Neural progenitor cell (in vitro differentiated cells): ENCODE measurements at regions not wholly inside any gene's neighbourhood (a gene's known extent, or its start where the extent isn't known, plus 50 kb on each side); places are given as distances from the start of the nearest gene placed in this dataset.

ENCODE experiments used
- DNase-seq: peaks from one replicate; pipeline ENCODE4 v3.0.0-alpha.2; 2016; ENCODE audit warnings: low spot score
- H2AFZ ChIP-seq: fragments of 200-600 bp; sonication (generic); replicated peaks from 2 replicates; pipeline ENCODE4 v1.6.1; 2016; ENCODE audit warnings: antibody characterized with exemption
- H3F3A ChIP-seq: fragments of 200-600 bp; sonication (generic); 2 replicates; pipeline ENCODE4 v1.6.1; 2016; ENCODE audit warnings: antibody characterized with exemption, low read depth
- H3K27ac ChIP-seq: fragments of 200-600 bp; sonication (generic); 2 replicates; pipeline ENCODE4 v1.5.1; 2016; ENCODE audit warnings: mild to moderate bottlenecking
- H3K27me3 ChIP-seq: fragments of 200-600 bp; sonication (generic); 2 replicates; pipeline ENCODE4 v1.6.1; 2016; ENCODE audit warnings: mild to moderate bottlenecking, moderate library complexity
- H3K36me3 ChIP-seq: fragments of 200-600 bp; sonication (generic); 2 replicates; pipeline ENCODE4 v1.5.1; 2016
- H3K4me1 ChIP-seq: fragments of 200-600 bp; sonication (generic); 2 replicates; pipeline ENCODE4 v1.6.1; 2016; ENCODE audit warnings: mixed run types
- H3K4me2 ChIP-seq: fragments of 200-600 bp; sonication (generic); 2 replicates; pipeline ENCODE4 v1.6.1; 2016
- H3K4me3 ChIP-seq: fragments of 200-600 bp; sonication (generic); 2 replicates; pipeline ENCODE4 v1.5.1; 2016
- H3K79me2 ChIP-seq: fragments of 200-600 bp; sonication (generic); 2 replicates; pipeline ENCODE4 v1.6.1; 2016; ENCODE audit warnings: low read depth
- H3K9ac ChIP-seq: fragments of 200-600 bp; sonication (generic); 2 replicates; pipeline ENCODE4 v1.6.1; 2016
- H3K9me3 ChIP-seq: fragments of 200-600 bp; sonication (generic); 2 replicates; pipeline ENCODE4 v1.5.1; 2016; ENCODE audit warnings: low read depth
- H4K20me1 ChIP-seq: fragments of 200-600 bp; sonication (generic); 2 replicates; pipeline ENCODE4 v1.6.1; 2016; ENCODE audit warnings: low read depth
- H3K27ac Mint-ChIP-seq: 3 replicates; pipeline ENCODE4 v1.8.0; 2021; ENCODE audit warnings: mixed read lengths
- H3K27me3 Mint-ChIP-seq: 2 replicates; pipeline ENCODE4 v1.8.0; 2022; ENCODE audit warnings: low read depth, mild to moderate bottlenecking, inconsistent platforms, moderate library complexity, mixed read lengths; ENCODE audit not compliant: insufficient read depth
- H3K36me3 Mint-ChIP-seq: 3 replicates; pipeline ENCODE4 v1.8.0; 2021; ENCODE audit warnings: mixed read lengths
- H3K4me1 Mint-ChIP-seq: 3 replicates; pipeline ENCODE4 v1.8.0; 2021; ENCODE audit warnings: mixed read lengths
- H3K4me3 Mint-ChIP-seq: 3 replicates; pipeline ENCODE4 v1.8.0; 2021; ENCODE audit warnings: mild to moderate bottlenecking, moderate library complexity, mixed read lengths
- H3K9me3 Mint-ChIP-seq: 3 replicates; pipeline ENCODE4 v1.8.0; 2020; ENCODE audit warnings: mixed read lengths
- EZH2 ChIP-seq: fragments of 200-600 bp; sonication (generic); IDR thresholded peaks from 2 replicates; pipeline ENCODE4 v1.6.1; 2017; ENCODE audit warnings: antibody characterized with exemption, mild to moderate bottlenecking, moderate library complexity
- EZH2phosphoT487 ChIP-seq: fragments of 200-600 bp; sonication (generic); IDR thresholded peaks from 2 replicates; pipeline ENCODE4 v1.6.1; 2017; ENCODE audit warnings: antibody characterized with exemption
- TF ChIP-seq, protein P1 (sequence below): fragments of 200-600 bp; sonication (generic); IDR thresholded peaks from 2 replicates; pipeline ENCODE4 v1.5.1; 2017; ENCODE audit warnings: antibody characterized with exemption, mild to moderate bottlenecking

DNA sequence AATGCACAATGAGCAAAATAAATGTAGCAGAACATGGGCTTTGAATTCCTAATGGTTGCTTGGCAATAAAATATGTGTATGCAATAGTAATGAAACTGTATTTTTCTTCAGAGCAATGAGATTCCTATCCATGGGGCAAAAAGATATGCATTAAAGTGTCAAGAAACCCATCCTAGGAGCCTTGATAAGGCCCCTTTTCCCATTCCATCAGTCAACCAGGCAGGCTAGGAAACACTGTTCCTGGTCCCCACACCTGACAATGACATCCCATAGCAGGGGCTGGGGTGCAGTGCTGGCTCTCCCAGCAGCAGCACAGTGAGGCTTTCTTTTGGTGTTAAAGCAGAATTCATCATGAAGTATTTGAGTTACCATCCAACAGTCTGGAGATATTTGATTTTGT is 113.3 kb upstream of the AGTR1 start:
- no peak overlapping the region for H3K27ac ChIP-seq

DNA sequence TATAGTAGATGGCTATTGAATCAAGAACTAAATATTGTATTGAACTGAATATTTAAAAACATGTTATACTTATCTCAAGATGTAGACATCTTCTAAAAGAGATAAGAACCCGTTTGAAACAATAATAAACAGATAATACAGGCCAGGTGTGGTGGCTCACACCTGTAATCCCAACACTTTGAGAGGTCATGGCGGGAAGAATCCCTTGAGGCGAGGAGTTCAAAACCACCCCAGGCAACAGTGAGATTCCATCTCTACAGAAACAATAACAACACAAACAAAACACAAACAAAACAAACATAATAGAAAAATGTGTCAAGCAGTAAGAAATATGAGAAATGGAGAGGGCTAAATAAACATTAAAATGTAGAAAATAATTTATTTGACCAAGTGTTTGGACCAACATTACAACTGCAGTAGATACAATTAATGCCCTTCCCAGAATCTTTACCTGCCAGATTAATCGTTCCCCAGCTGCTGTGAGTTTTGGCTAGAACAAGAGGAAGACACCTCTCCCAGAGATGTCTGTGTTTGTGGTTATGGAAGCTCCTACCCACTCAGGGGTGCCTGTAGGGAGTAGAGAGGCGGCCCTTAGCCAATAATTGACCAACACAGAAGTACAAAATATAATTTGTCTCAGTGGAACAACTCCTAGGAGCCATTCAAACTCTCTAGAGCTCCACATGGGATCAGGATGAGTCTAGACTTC is 111.9 kb upstream of the AGTR1 start:
- Histone ChIP-seq H3K27ac (no peak overlapping the region), H2AFZ (no peak overlapping the region), H3K9ac (no peak overlapping the region), H3K4me2 (no peak overlapping the region), H3K27me3 (no peaks in the 10 kb centered on the region), H4K20me1 (no peaks in the 10 kb centered on the region), H3K4me1 (no peaks in the 10 kb centered on the region), H3K9me3 (no peaks in the 10 kb centered on the region), H3F3A (no peaks in the 10 kb centered on the region), H3K36me3 (no peaks in the 10 kb centered on the region), H3K4me3 (no peak overlapping the region), H3K79me2 (no peaks in the 10 kb centered on the region)
- no peak overlapping the region for H3K4me3 Mint-ChIP-seq
- no peaks in the 10 kb centered on the region for H3K27me3 Mint-ChIP-seq
- TF ChIP-seq, protein P1, sequence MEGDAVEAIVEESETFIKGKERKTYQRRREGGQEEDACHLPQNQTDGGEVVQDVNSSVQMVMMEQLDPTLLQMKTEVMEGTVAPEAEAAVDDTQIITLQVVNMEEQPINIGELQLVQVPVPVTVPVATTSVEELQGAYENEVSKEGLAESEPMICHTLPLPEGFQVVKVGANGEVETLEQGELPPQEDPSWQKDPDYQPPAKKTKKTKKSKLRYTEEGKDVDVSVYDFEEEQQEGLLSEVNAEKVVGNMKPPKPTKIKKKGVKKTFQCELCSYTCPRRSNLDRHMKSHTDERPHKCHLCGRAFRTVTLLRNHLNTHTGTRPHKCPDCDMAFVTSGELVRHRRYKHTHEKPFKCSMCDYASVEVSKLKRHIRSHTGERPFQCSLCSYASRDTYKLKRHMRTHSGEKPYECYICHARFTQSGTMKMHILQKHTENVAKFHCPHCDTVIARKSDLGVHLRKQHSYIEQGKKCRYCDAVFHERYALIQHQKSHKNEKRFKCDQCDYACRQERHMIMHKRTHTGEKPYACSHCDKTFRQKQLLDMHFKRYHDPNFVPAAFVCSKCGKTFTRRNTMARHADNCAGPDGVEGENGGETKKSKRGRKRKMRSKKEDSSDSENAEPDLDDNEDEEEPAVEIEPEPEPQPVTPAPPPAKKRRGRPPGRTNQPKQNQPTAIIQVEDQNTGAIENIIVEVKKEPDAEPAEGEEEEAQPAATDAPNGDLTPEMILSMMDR: no peak
- TF ChIP-seq EZH2 (no peak), EZH2phosphoT487 (no peak)
- no peaks in the 10 kb centered on the region for H3K36me3 Mint-ChIP-seq
- no peaks in the 10 kb centered on the region for H3K9me3 Mint-ChIP-seq
- no peak for DNase-seq
- H3K27ac Mint-ChIP-seq: no peak overlapping the region
- H3K4me1 Mint-ChIP-seq: no peaks in the 10 kb centered on the region

More for the DNA sequence above, 113.3 kb upstream of the AGTR1 start:
- H3K36me3 Mint-ChIP-seq: no peaks in the 10 kb centered on the region
- H3K27me3 ChIP-seq: no peaks in the 10 kb centered on the region
- no peaks in the 10 kb centered on the region for H3K4me1 ChIP-seq
- H3K36me3 ChIP-seq: no peaks in the 10 kb centered on the region
- H3K4me1 Mint-ChIP-seq: no peaks in the 10 kb centered on the region
- DNase-seq: no peak
- no peak overlapping the region for H3K9ac ChIP-seq
- H3K79me2 ChIP-seq: no peaks in the 10 kb centered on the region
- no peaks in the 10 kb centered on the region for H3K9me3 ChIP-seq
- no peak overlapping the region for H3K4me3 Mint-ChIP-seq
- H3K27me3 Mint-ChIP-seq: no peaks in the 10 kb centered on the region
- no peak overlapping the region for H2AFZ ChIP-seq
- no peak overlapping the region for H3K4me2 ChIP-seq
- no peak overlapping the region for H3K4me3 ChIP-seq
- TF ChIP-seq, protein P1: no peak
- TF ChIP-seq EZH2phosphoT487 (no peak), EZH2 (no peak)
- H4K20me1 ChIP-seq: no peaks in the 10 kb centered on the region
- H3F3A ChIP-seq: no peaks in the 10 kb centered on the region
- H3K9me3 Mint-ChIP-seq: no peaks in the 10 kb centered on the region
- H3K27ac Mint-ChIP-seq: no peak overlapping the region

DNA sequence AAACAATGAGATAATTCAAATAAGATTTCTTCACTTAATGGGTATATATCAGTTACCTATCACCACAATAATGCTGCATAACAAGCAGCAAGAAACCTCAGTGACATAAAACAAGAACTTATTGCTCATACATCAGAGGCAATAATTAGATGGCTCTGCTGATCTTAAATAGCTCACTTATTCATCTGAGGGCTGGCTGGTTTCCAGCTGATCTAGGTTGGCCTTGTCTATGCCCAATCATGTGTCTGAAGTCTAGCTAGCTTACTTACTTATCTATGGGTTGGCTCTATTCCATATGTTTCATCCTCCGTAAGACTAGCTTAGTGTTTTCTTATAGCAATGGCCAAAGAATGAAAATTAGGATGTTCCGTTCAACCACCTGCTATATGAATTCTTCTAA is 109.4 kb upstream of the AGTR1 start:
- no peak overlapping the region for H3K4me2 ChIP-seq
- no peak overlapping the region for H3K9ac ChIP-seq
- H3K9me3 ChIP-seq: no peaks in the 10 kb centered on the region
- no peaks in the 10 kb centered on the region for H3K4me1 Mint-ChIP-seq
- H3K4me3 ChIP-seq: no peak overlapping the region
- H3K27ac Mint-ChIP-seq: no peak overlapping the region
- no peaks in the 10 kb centered on the region for H3F3A ChIP-seq
- H3K36me3 Mint-ChIP-seq: no peaks in the 10 kb centered on the region
- no peaks in the 10 kb centered on the region for H3K79me2 ChIP-seq
- no peaks in the 10 kb centered on the region for H3K4me1 ChIP-seq
- no peak overlapping the region for H2AFZ ChIP-seq
- DNase-seq: no peak
- no peak overlapping the region for H3K4me3 Mint-ChIP-seq
- no peak overlapping the region for H3K27ac ChIP-seq
- H3K9me3 Mint-ChIP-seq: peaks cover 3% of the 10 kb centered on the region
- H4K20me1 ChIP-seq: no peaks in the 10 kb centered on the region
- no peaks in the 10 kb centered on the region for H3K36me3 ChIP-seq
- H3K27me3 ChIP-seq: no peaks in the 10 kb centered on the region
- TF ChIP-seq EZH2 (no peak), EZH2phosphoT487 (no peak)
- TF ChIP-seq, protein P1: no peak
- no peaks in the 10 kb centered on the region for H3K27me3 Mint-ChIP-seq
